ENCODE measurements at regions not wholly inside any gene's neighbourhood (a gene's known extent, or its start where the extent isn't known, plus 50 kb on each side); places are given as distances from the start of the nearest gene placed in this dataset.
A peak's percentile ranks its signal among the peaks of the same experiment; 100 is the strongest.
"Not testable (repeated sequence)": the region's sequence is repeated elsewhere in the genome, so short reads cannot be mapped to it uniquely, and the experiment has no call there.

DNA sequence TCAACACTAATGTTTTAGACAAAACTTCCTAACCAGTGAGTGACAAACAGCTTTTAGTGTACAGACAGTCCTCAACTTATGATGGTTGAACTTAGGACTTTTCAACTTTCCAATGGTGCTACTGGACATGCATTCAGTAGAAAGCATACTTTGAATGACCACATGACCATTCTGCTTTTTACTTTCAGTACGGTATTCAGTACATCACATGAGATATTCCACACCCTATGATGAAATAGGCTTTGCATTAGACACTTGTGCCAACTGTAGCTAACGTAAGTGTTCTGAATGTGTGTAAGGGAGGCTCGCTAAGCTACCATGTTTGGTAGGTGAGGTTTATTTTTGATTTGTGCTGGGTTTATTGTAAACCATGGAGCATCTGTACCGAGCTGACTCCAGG is 113.7 kb downstream of the WNT7A start:
- no peak for DNase-seq (ENCODE audit: low spot score)

- DNase-seq (ENCODE audit: low spot score), result no peak
These were observed 115.7 kb downstream of the WNT7A start for GRCh38 chr3:13764161-13764560.

DNA sequence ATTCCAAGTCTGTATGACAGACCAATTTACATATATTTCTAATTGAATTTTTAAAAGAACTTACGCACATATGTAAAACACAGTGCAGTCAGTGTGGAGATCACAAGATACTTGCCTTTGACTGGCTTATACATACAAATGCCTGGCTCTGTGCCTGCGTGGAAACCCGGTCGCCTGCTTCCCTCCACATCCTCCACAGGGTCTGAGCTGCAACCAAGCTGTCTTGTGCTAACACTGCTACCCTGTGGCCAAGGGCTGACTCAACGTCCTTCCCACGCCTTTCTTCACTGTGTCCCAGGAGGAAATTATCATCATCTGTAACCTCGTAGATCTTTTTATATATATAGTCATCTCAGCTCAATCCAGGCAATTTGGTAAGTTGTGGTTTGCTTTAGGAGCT is 117.0 kb downstream of the WNT7A start:
- DNase-seq (ENCODE audit: low spot score), result no peak

- DNase-seq (ENCODE audit: low spot score), result peak; percentile 7
These were observed 129.1 kb downstream of the WNT7A start for GRCh38 chr3:13750731-13751130.

DNA sequence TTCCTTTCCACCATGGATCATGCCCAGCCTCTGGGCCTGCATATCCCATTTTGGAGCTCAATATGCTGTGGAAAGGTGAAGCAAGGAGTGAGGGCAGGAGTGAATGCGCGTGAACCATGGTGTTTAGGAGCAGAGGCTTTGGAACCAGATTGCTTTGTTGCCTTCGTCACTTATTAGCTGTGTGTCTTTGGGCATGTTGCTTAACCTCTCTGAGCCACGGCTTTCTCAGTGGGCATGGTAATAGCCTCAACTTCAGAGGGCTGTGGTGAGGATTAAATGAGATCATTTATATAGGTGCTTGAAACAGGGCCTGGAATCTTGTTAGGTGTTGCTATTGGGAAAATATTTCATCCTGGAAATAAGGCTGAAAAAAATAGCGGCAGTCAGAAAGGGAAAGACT is 129.7 kb downstream of the WNT7A start:
- DNase-seq (ENCODE audit: low spot score), result no peak

- peak; percentile 2 for DNase-seq (ENCODE audit: low spot score)
These were observed 130.7 kb downstream of the WNT7A start for GRCh38 chr3:13749063-13749764.

DNA sequence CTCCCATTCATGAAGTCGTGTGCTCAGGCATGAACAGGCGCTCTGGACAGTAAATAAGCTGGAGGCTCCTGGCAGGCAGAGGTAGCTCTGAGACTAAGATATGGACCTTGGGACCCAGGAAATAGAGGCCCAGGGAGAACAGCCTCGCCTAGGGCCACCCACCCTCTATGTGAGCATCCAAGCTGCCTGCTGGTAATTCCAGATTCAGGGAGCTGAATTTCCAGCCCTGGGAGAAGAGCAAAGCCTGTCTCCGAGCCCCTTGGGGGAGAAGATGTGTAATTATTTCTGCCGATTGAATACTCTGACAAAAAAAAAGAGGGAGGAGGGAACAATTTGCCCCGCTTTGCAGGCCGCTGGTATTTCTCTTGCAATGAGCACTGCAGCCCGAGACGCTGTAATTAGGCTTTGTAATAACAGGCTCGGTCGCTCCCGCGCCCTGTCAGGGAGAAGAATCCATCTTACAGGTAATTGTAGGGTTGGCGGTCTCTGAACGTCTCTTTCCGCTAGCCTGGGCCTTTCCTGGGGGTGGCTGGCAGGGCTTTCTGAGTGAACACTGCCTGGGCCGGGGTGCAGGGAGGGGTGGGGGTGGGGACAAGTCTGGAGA is 131.5 kb downstream of the WNT7A start:
- peak; percentile 4 for DNase-seq (ENCODE audit: low spot score)

DNA sequence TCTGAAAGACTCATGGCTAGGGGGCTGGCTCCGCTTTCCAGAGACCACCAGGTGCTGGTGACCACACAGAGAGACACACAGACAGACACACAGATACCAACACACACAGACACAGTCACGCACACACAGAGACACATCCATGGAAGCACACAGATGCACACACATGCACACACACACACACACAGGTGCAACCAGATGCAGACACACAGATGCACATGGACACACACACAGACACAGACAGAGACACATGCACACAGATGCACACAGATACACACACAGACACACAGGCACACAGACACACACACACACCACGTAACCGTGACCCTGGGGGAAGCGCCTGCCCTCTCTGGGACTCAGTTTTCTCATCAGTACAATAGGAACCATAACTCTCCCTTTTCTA is 132.2 kb downstream of the WNT7A start:
- DNase-seq (ENCODE audit: low spot score), result no peak

GRCh38 chr3:13746385-13746784 is 133.5 kb downstream of the WNT7A start:
- DNase-seq (ENCODE audit: low spot score), result no peak

- no peak for DNase-seq (ENCODE audit: low spot score)
These were observed 134.2 kb downstream of the WNT7A start for GRCh38 chr3:13745636-13746035.

DNA sequence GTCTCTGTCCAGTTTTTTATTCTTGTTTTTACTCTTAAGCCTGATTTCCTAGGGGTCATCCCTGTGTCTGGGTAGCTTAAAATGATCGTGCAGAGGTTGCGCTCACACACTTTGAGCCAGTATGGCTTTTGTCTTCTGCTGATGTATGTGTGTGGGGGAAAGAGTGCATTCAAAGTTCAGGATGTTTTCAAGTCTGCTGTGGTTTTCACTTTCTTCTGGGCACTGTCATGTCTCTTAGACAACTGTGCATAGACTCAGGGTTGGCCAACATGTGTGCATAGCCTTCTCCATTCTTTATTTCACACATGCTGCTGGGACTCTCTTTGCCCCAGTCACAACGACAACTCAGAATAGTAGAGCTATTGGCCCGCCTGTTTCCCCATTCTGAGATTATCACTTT is 139.1 kb downstream of the WNT7A start:
- no peak for DNase-seq (ENCODE audit: low spot score)

DNA sequence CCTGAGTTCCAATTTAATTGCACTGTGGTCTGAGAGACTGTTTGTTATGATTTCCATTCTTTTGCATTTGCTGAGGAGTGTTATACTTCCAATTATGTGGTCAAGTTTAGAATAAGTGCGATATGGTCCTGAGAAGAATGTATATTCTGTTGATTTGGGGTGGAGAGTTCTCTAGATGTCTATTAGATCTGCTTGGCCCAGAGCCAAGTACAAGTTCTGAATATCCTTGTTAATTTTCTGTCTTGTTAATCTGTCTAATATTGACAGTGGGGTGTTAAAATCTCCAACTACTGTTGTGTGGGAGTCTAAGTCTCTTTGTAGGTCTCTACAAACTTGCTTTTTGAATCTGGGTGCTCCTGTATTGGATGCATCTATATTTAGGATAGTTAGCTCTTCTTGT is 146.1 kb downstream of the WNT7A start:
- DNase-seq (ENCODE audit: low spot score), result not testable (repeated sequence)

DNA sequence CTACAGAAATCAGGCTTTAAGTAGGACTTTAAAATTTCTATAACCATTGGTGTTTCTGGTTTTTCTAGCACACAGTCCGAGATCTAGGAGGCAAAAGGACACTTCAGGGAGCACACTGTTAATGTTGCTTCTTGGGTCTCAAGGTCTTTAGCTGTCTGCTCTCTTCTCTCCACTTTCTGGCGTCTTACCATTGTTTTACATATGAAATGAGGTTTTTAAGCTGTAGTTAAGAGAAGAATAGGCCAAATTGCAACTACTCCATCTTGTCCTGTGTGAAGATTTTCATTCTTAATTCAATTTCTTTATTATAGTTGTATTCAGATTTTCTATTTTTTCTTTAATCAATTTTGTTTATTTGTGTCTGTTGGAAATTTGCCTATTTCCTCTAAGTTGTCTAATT is 151.4 kb downstream of the WNT7A start:
- no peak for DNase-seq (ENCODE audit: low spot score)

- DNase-seq (ENCODE audit: low spot score), result no peak
These were observed 152.0 kb downstream of the WNT7A start for GRCh38 chr3:13727890-13728289.

- no peak for DNase-seq (ENCODE audit: low spot score)
These were observed 156.1 kb downstream of the WNT7A start for GRCh38 chr3:13723676-13724207.

DNA sequence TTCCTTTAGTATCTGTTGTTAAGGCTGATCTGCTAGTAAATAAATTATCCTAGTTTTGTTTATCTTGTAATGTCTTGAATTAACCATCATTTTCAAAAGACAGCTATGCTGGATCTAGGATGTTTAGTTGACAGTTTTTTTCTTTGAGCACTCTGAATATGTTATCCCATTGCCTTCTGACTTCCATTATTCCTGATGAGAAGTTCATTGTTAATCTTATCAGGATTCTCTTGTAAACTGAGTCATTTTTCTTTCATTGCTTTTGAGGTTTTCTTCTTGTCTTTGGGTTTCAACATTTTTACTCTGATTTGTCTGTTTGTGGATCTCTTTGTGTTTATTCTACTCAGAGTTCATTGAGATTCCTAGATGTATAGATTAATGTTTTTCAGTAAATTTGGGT is 157.7 kb downstream of the WNT7A start:
- no peak for DNase-seq (ENCODE audit: low spot score)

DNA sequence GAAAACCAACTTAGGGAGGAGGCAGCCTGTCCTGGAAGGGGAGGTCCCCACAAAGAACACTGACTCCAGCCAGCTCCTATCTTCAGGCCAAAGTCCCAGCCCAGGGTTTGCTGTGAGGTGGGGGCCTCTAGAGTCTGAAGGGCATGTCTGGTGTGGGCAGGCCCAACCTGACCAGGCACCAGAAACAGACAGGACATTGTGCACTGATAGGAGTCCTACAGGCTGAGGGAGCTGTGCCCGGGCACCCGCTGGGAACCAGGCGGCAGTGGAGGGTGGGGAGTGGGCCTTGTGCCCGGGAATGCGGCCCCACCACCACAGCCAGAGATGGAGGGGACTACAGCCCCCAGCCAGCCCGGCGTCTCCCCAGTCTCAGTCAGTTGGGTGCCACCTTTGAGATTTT is 161.4 kb downstream of the WNT7A start:
- DNase-seq (ENCODE audit: low spot score), result peak; percentile 9

GRCh38 chr3:13718000-13718399 is 161.9 kb downstream of the WNT7A start:
- DNase-seq (ENCODE audit: low spot score), result peak; percentile 4

- DNase-seq (ENCODE audit: low spot score), result no peak
These were observed 162.5 kb downstream of the WNT7A start for GRCh38 chr3:13717222-13717895.

DNA sequence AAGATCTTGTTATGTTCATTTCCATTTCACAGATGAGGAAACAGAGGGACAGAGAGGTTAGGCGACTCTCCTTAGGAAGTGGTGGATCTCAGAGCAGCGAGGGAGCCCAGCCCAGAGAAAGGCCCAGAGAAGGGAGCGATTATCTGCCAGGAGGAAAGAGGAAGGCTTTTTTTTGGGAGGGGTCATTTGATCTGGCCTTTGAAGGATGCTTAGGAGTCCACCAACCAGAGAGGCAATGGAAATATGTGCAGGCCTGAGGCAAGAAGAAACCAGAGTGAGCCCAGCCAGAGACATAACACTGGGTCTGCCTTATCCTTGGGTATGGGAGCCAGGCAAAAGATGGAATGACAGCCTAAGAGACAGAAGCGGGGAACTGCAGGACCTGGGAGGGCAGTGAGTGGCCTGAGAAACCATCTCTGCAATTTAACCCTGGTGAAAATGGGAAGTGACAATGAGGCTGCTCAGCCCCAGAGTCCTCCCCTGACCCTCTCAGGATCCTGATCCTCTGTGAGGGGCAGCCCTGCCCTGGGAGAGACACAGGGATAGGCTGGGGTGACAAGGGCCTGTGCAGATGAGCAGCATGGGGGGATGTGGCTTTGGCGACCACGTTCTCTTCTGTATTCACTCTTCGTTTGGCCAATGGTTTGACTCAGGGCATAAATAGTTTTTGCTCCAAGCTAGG is 163.2 kb downstream of the WNT7A start:
- peak; percentile 9 for DNase-seq (ENCODE audit: low spot score)

- DNase-seq (ENCODE audit: low spot score), result peak; percentile 4
These were observed 163.9 kb downstream of the WNT7A start for GRCh38 chr3:13715961-13716360.

GRCh38 chr3:13715167-13715954 is 164.5 kb downstream of the WNT7A start:
- DNase-seq (ENCODE audit: low spot score), result no peak

All from AG20443 (cell line).